Lung (tissue), 11 donors: ENCODE measurements at regions not wholly inside any gene's neighbourhood (a gene's known extent, or its start where the extent isn't known, plus 50 kb on each side); places are given as distances from the start of the nearest gene placed in this dataset.

Experiments used
- ATAC-seq: fragments of 200-7000 bp; cut with Tn5 transposase; one replicate; pipeline ENCODE4 v1.9.1; 2020; ENCODE audit warnings: moderate number of reproducible peaks; ENCODE audit not compliant: insufficient read depth, low FRiP score
- DNase-seq, 3 donors: peaks; one replicate each; pipeline ENCODE4 v3.0.0-alpha.2; 2013 to 2017
- H3K27ac ChIP-seq, 2 donors: one replicate each; pipeline ENCODE4 v1.5.1; 2013; ENCODE audit warnings: mild to moderate bottlenecking in 2 of 2, moderate library complexity in 2 of 2, control low read depth in 1 of 2, inconsistent platforms in 1 of 2, low read depth in 1 of 2, low read length in 1 of 2
- H3K27me3 ChIP-seq, 3 donors: one replicate each; pipeline ENCODE4 v1.5.1; 2013; ENCODE audit warnings: low read length in 2 of 3; ENCODE audit not compliant: control insufficient read depth in 3 of 3, insufficient read depth in 3 of 3
- H3K36me3 ChIP-seq, 4 donors: one replicate each; pipeline ENCODE4 v1.5.1; 2013; ENCODE audit warnings: low read length in 4 of 4, mild to moderate bottlenecking in 1 of 4, moderate library complexity in 1 of 4; ENCODE audit not compliant: control insufficient read depth in 4 of 4, insufficient read depth in 4 of 4
- H3K4me1 ChIP-seq, 5 donors: one replicate each; pipeline ENCODE4 v1.5.1; 2013; ENCODE audit warnings: low read length in 5 of 5, mild to moderate bottlenecking in 2 of 5, moderate library complexity in 1 of 5; ENCODE audit not compliant: control insufficient read depth in 5 of 5, insufficient read depth in 5 of 5
- H3K4me3 ChIP-seq: one replicate; pipeline ENCODE4 v1.5.1; 2013; ENCODE audit warnings: mild to moderate bottlenecking, control low read depth, moderate library complexity
- H3K9ac ChIP-seq, 2 donors: one replicate each; pipeline ENCODE4 v1.5.1; 2013; ENCODE audit warnings: low read length in 2 of 2, control low read depth in 1 of 2; ENCODE audit not compliant: insufficient read depth in 1 of 2
- H3K9me3 ChIP-seq, 4 donors: one replicate each; pipeline ENCODE4 v1.5.1; 2013; ENCODE audit warnings: low read length in 3 of 4, mild to moderate bottlenecking in 1 of 4, moderate library complexity in 1 of 4; ENCODE audit not compliant: control insufficient read depth in 4 of 4, insufficient read depth in 3 of 4
- CTCF ChIP-seq: IDR thresholded peaks from 2 replicates; pipeline ENCODE4 v1.5.1; 2012; ENCODE audit warnings: mild to moderate bottlenecking; ENCODE audit errors: control extremely low read depth, extremely low read depth
- WGBS, 2 donors: extraction: QIAGEN DNeasy Blood & Tissue Kit; methylation state at CpG; one replicate each; pipeline ENCODE4 v1.1.7; 2013; 5-methylcytosine and 5-hydroxymethylcytosine counted together
- donor health status: control.
- donor health status: control.
- donor health status: Bipolar disorder and iron deficiency.
- donor health status: healthy.
- donor health status: DM: yes; HTN: yes; CAD: no.

DNA sequence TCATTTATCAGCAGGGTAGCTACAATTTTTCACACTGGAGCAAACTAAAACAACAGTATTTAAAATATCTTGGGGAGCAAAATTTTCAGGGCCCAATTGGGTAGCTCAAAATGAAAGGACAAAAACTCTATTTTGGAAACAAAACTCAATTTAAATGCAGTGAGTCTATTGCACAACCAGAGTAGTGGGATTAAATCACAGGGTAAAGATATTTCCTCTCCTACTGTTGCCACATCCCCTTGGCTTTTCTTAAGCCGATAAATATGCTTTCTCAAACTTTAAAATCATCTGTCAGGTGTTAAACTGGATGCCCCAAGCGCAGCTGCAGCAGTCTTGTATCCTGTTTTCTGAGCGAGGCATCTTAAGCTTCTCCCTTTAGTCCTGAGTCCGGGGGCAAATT lies 1474.3 kb upstream of the CDH9 start:
- H3K4me3 ChIP-seq: no peak overlapping the region
- H3K4me1 ChIP-seq: no peaks in the 10 kb centered on the region
- H3K27me3 ChIP-seq: no peaks in the 10 kb centered on the region
- no peaks in the 10 kb centered on the region for H3K36me3 ChIP-seq
- H3K9ac ChIP-seq: no peak overlapping the region
- no peak overlapping the region for H3K27ac ChIP-seq
- H3K9me3 ChIP-seq: peaks cover 0 to 3% (median 0%) of the 10 kb centered on the region in 4 donors
- 60 to 62% methylated on average over 4 of the region's 4 CpGs for WGBS, 2 donors
- no peak for DNase-seq
- no peak for TF ChIP-seq CTCF
- no peak for ATAC-seq

DNA sequence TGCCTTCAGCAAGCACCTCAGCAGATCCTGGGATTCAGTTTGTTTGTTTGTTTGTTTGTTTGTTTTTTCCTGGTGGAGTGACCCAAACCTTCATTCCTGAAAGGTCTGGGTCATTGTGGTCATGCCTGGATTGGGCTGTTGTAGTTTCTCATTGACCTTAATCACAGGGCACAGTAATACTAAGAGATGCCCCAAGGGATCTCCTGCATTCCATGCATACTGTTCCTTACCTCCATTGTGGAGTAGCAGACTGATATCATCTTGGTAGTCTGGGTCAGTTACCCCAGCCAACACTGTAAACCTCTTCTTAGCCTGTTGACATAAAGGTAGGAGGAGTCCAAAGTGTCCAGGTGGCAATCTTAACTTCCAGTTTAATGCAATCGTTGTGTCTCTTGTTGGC lies 1466.7 kb upstream of the CDH9 start:
- Histone ChIP-seq H3K9me3 (peaks cover 0 to 6% (median 0%) of the 10 kb centered on the region in 4 donors), H3K27ac (no peak overlapping the region), H3K36me3 (no peaks in the 10 kb centered on the region), H3K4me3 (no peak overlapping the region), H3K4me1 (no peaks in the 10 kb centered on the region), H3K9ac (no peak overlapping the region), H3K27me3 (no peaks in the 10 kb centered on the region)
- no peak for TF ChIP-seq CTCF
- 54 to 56% methylated on average over 1 of the region's 1 CpG for WGBS, 2 donors
- DNase-seq: no peak
- no peak for ATAC-seq

DNA sequence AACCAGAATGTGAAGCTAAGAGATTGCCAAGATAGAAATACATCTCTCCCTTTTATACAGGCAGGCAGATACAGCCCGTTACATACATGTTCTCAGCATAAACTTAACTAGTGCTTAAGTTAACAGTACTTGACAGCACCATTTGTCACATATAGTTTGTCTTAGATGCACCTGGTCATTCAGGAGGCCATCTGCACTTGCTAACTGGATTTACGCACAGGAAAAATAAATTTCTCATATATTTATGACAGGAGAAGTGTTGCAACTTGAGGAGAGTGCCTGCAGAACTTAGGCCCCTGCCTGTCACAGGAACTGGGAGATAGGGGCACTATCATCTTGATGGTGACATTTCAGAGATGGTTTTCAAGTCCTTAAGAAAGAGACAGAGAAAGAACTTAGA lies 1462.1 kb upstream of the CDH9 start:
- Histone ChIP-seq H3K9ac (no peak overlapping the region), H3K27ac (no peak overlapping the region), H3K4me1 (no peaks in the 10 kb centered on the region), H3K9me3 (peaks cover 0 to 4% (median 0%) of the 10 kb centered on the region in 4 donors), H3K36me3 (no peaks in the 10 kb centered on the region), H3K4me3 (no peak overlapping the region), H3K27me3 (no peaks in the 10 kb centered on the region)
- ATAC-seq: no peak
- no peak for TF ChIP-seq CTCF
- DNase-seq: no peak
- 62 to 63% methylated on average over 2 of the region's 2 CpGs for WGBS, 2 donors

- no peak for ATAC-seq
Measured at GRCh38 chr5:28499766-28500290, 1461.4 kb upstream of the CDH9 start.

More at GRCh38 chr5:28499766-28500290, 1461.4 kb upstream of the CDH9 start:
- no peaks in the 10 kb centered on the region for H3K27me3 ChIP-seq
- DNase-seq: no peak
- no peak overlapping the region for H3K9ac ChIP-seq
- no peaks in the 10 kb centered on the region for H3K36me3 ChIP-seq
- peaks cover 0 to 3% (median 0%) of the 10 kb centered on the region in 4 donors for H3K9me3 ChIP-seq
- no peaks in the 10 kb centered on the region for H3K4me1 ChIP-seq
- no peak overlapping the region for H3K4me3 ChIP-seq
- H3K27ac ChIP-seq: no peak overlapping the region
- TF ChIP-seq CTCF: no peak
